Panc1 (cell line): ENCODE measurements at regions not wholly inside any gene's neighbourhood (a gene's known extent, or its start where the extent isn't known, plus 50 kb on each side); places are given as distances from the start of the nearest gene placed in this dataset.

Experiments used
- ATAC-seq: fragments of 200-7000 bp; cut with Tn5 transposase; 2 replicates; pipeline ENCODE4 v1.9.1; 2020; ENCODE audit warnings: mild to moderate bottlenecking, moderate library complexity
- BruUV-seq: library from RNA; stranded (reverse); fragments of 400-500 nt; replicated peaks from 2 replicates; lab custom pipeline; 2021; lab: Mats Ljungman, UMichigan
- CTCF ChIA-PET: fragments of 300-600 bp; sonication (Branson Sonifier 250); formaldehyde crosslinking; loops from one replicate; lab custom pipeline; 2022; ENCODE audit warnings: antibody characterized with exemption; lab: Charles Lee
- POLR2A ChIA-PET: fragments of 300-600 bp; sonication (Branson Sonifier 250); formaldehyde crosslinking; loops from one replicate; lab custom pipeline; 2022; ENCODE audit warnings: antibody characterized with exemption; lab: Charles Lee
- DNase-seq: peaks from one replicate; pipeline ENCODE4 v3.0.0-alpha.2; 2010; ENCODE audit warnings: low read depth, low spot score
- H3K27ac ChIP-seq: 2 replicates; pipeline ENCODE4 v1.5.1; 2011; ENCODE audit warnings: mild to moderate bottlenecking, low read length, inconsistent platforms
- H3K27me3 ChIP-seq: fragments of 200-500 bp; sonication (Bioruptor generic); 2 replicates; pipeline ENCODE4 v1.6.0; 2014; ENCODE audit warnings: low read length, inconsistent platforms; ENCODE audit not compliant: control insufficient read depth, insufficient read depth
- H3K36me3 ChIP-seq: fragments of 200-500 bp; sonication (Bioruptor generic); 2 replicates; pipeline ENCODE4 v1.5.1; 2014; ENCODE audit warnings: inconsistent platforms, mild to moderate bottlenecking, low read length, moderate library complexity; ENCODE audit not compliant: control insufficient read depth, insufficient read depth
- H3K4me1 ChIP-seq: 2 replicates; pipeline ENCODE4 v1.5.1; 2011; ENCODE audit warnings: inconsistent platforms, mild to moderate bottlenecking, low read length, moderate library complexity; ENCODE audit not compliant: control insufficient read depth, insufficient read depth
- H3K4me3 ChIP-seq, 2 experiments: 2 replicates each; pipeline ENCODE4 v1.5.1; 2011 to 2012; ENCODE audit warnings: low read depth in 2 of 2, low read length in 2 of 2, mild to moderate bottlenecking in 2 of 2, inconsistent platforms in 1 of 2, moderate library complexity in 1 of 2
- H3K9me3 ChIP-seq: fragments of 200-500 bp; sonication (Bioruptor generic); 2 replicates; pipeline ENCODE4 v1.5.1; 2014; ENCODE audit warnings: low read depth, mild to moderate bottlenecking, inconsistent platforms, low read length, moderate library complexity; ENCODE audit not compliant: control insufficient read depth, insufficient read depth
- CTCF ChIP-seq: fragments of 450-650 bp; IDR thresholded peaks from 2 replicates; pipeline ENCODE4 v1.5.1; 2017; ENCODE audit warnings: mild to moderate bottlenecking
- POLR2AphosphoS5 ChIP-seq: IDR thresholded peaks from 2 replicates; pipeline ENCODE4 v1.6.1; 2012; ENCODE audit warnings: mild to moderate bottlenecking, low read depth, low read length, moderate library complexity
- REST ChIP-seq, 2 experiments: IDR thresholded peaks; 2 replicates each; pipeline ENCODE4 v1.6.1; 2011 to 2012; ENCODE audit warnings: low read depth in 2 of 2, control low read depth in 1 of 2, low read length in 1 of 2, mild to moderate bottlenecking in 1 of 2, moderate library complexity in 1 of 2; ENCODE audit not compliant: insufficient read depth in 1 of 2
- SIN3A ChIP-seq: IDR thresholded peaks from 2 replicates; pipeline ENCODE4 v1.6.1; 2012; ENCODE audit warnings: low read depth, mild to moderate bottlenecking, low read length, moderate library complexity, borderline replicate concordance; ENCODE audit not compliant: insufficient read depth
- TCF7L2 ChIP-seq: IDR thresholded peaks from 2 replicates; pipeline ENCODE4 v1.6.1; 2011; ENCODE audit warnings: mild to moderate bottlenecking, low read depth, low read length, inconsistent platforms
- in situ Hi-C: cut with HindIII; loops from 2 replicates; pipeline ENCODE4 v1.10.0; 2016; ENCODE audit warnings: low sequenced_read_pairs, low pct_unique_long_range_greater_than_20kb
- intact Hi-C: fragments of 100-400 bp; cut with micrococcal nuclease; formaldehyde crosslinking; loops from one replicate; pipeline ENCODE4 v1.10.0; 2022; ENCODE audit not compliant: unreplicated experiment

- ATAC-seq (no peak), DNase-seq (no peak)
- no peak overlapping the region for H3K27ac ChIP-seq
- H3K4me3 ChIP-seq, result no peak overlapping the region
- in situ Hi-C loops, result no loop called here
- no TSS peak for BruUV-seq
- ChIA-PET POLR2A (no interaction called here), CTCF (no interaction called here)
- no peaks in the 10 kb centered on the region for H3K27me3 ChIP-seq
- no peaks in the 10 kb centered on the region for H3K9me3 ChIP-seq
- H3K36me3 ChIP-seq, result no peaks in the 10 kb centered on the region
- no peaks in the 10 kb centered on the region for H3K4me1 ChIP-seq
- intact Hi-C loops, result no loop called here
- TF ChIP-seq REST (IDR thresholded peaks at IDR 0.05; ENCODE audit: insufficient read depth in 1 of 2, low read depth in 2 of 2, low read length in 1 of 2), result no peak
- TF ChIP-seq SIN3A, result no peak
- TF ChIP-seq CTCF, result no peak
- TF ChIP-seq TCF7L2, result no peak
- no peak for TF ChIP-seq POLR2AphosphoS5
These were observed 228.3 kb upstream of the MGAT4C start for GRCh38 chr12:86484473-86484872.

- in situ Hi-C loops (no loop called here), intact Hi-C loops (no loop called here)
- H3K36me3 ChIP-seq, result no peaks in the 10 kb centered on the region; the same call in 1 of the 2 replicates
- DNase-seq (no peak), ATAC-seq (no peak)
- no peak overlapping the region for H3K4me3 ChIP-seq
- no peaks in the 10 kb centered on the region for H3K4me1 ChIP-seq
- POLR2A ChIA-PET, result no interaction called here
- CTCF ChIA-PET, result no interaction called here
- TF ChIP-seq REST (IDR thresholded peaks at IDR 0.05; ENCODE audit: insufficient read depth in 1 of 2, low read depth in 2 of 2, low read length in 1 of 2) (no peak), POLR2AphosphoS5 (no peak), SIN3A (no peak), TCF7L2 (no peak), CTCF (no peak)
- H3K27ac ChIP-seq, result no peak overlapping the region
- H3K9me3 ChIP-seq, result no peaks in the 10 kb centered on the region
- no TSS peak for BruUV-seq
- no peaks in the 10 kb centered on the region for H3K27me3 ChIP-seq
These were observed 217.0 kb upstream of the MGAT4C start for GRCh38 chr12:86473231-86473630.
